ENCODE measurements at regions not wholly inside any gene's neighbourhood (a gene's known extent, or its start where the extent isn't known, plus 50 kb on each side); places are given as distances from the start of the nearest gene placed in this dataset.

DNA sequence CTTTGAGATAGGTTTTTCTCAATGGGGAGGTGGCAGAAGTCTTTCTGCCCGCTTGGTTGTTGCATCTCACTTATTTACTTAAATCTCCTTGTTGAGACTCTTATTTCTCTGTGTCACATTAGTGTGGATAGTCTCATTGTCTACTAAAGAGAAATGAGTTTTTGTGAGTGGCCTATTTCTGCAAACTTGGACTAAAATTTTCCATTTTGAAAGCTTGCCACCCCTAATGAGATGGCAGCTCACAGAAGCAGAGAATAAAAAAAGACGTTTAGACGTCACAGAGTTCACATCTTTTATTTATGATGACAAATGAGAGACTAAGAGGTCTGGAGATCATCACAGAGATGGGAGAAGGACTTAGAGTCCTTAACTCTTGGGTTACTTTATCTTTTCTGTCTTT, 262.7 kb upstream of the PHYHIPL start:
- TF ChIP-seq, protein P1, sequence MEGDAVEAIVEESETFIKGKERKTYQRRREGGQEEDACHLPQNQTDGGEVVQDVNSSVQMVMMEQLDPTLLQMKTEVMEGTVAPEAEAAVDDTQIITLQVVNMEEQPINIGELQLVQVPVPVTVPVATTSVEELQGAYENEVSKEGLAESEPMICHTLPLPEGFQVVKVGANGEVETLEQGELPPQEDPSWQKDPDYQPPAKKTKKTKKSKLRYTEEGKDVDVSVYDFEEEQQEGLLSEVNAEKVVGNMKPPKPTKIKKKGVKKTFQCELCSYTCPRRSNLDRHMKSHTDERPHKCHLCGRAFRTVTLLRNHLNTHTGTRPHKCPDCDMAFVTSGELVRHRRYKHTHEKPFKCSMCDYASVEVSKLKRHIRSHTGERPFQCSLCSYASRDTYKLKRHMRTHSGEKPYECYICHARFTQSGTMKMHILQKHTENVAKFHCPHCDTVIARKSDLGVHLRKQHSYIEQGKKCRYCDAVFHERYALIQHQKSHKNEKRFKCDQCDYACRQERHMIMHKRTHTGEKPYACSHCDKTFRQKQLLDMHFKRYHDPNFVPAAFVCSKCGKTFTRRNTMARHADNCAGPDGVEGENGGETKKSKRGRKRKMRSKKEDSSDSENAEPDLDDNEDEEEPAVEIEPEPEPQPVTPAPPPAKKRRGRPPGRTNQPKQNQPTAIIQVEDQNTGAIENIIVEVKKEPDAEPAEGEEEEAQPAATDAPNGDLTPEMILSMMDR (IDR thresholded peaks at IDR 0.05; ENCODE audit: low read depth, low read length): no peak

DNA sequence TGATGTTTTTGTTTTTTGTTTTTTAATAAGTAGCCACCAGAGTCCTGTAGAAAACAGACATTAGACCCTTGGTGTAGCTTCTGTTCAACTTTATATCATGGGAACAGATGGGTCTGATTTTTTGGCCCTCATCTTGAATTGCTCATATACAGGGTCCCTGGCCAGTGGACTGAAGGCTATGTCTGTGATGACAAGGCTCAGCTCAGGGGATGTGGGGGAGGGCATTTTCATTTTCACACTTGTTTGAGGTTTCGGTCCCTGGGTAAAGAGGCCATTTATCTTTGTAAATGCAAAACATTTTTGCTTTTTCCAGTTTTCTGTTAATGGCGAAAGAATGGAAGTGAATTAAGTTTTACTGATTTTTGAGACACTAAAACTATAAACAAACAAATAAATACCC, 257.6 kb upstream of the PHYHIPL start:
- TF ChIP-seq, protein P1 (IDR thresholded peaks at IDR 0.05; ENCODE audit: low read depth, low read length): no peak
- H3K4me3 ChIP-seq (ENCODE audit: low read depth, low read length): no peak overlapping the region

More for the DNA sequence above, 262.7 kb upstream of the PHYHIPL start:
- H3K4me3 ChIP-seq (ENCODE audit: low read depth, low read length): no peak overlapping the region

DNA sequence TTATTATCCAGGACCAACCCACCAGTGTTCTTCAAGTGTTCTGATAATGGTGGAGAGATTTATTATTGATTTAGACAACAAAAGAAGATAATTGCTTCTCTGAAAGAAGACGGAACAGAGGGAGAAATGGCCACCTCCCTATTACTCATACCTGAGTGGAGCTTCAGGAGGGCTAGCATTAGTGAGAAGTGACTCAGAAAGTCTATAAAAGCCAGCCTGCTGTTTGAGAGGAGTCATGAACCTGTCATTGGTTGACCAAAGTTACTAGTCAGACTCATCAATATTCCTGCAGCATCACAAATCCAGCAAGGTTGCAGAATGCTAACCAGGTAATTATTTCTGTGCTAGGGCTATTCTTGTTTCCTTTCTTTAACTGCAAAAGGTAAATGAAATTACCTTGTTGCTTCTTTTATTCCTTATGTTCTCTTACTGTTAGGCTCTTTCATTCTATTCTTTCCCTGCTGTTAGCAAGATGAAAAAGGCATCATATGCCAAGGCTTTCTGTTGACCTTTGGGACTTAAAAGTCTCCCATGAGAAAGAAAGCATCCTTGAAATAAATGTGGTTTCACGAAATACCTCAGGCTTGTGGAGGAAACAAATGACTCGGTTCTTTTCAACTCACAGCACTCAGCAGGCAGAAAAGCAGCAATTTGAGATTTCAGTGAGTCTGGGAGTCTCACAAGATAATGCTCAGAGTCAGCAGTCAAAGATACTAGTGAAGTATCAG, 256.4 kb upstream of the PHYHIPL start:
- TF ChIP-seq, protein P1 (IDR thresholded peaks at IDR 0.05; ENCODE audit: low read depth, low read length): no peak
- no peak overlapping the region for H3K4me3 ChIP-seq (ENCODE audit: low read depth, low read length)

DNA sequence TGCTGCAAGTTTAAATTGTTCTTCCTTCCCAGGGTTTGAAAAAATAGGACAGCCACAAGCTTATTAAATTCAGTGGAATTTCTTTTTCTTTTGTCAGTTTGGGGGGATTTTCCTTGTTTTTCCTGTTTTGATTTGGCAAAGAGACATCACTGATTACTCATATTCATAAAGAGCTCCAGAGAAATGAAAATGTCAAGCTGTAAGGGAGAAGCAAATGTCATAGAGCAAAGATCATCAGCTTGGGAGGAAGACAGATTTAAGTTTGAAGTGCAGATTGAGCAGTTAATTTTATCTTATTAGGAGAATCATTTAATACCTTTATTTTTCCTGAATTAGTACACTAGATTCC, 255.8 kb upstream of the PHYHIPL start:
- TF ChIP-seq, protein P1 (IDR thresholded peaks at IDR 0.05; ENCODE audit: low read depth, low read length): no peak
- H3K4me3 ChIP-seq (ENCODE audit: low read depth, low read length): no peak overlapping the region

DNA sequence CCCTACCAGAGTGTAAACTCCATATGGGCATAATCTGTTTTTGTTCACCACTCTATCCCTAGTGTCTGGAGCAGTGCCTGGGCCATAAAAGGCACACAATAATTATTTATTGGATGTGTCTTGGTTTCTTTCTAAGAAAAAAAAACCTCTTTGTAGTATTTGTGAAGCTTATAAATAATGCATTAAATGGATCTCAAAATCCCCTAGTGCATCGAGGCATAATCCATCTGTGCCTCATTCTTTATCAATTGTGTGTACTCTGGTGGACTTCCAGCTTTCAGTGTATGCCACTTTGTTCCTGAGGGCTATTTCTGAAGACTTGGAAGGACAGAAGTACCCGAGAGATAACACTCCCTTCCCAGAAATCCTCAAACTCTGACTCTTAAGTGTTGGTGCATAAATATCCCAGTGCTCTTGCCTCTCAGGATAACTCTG, 255.0 kb upstream of the PHYHIPL start:
- H3K4me3 ChIP-seq (ENCODE audit: low read depth, low read length): no peak overlapping the region
- TF ChIP-seq, protein P1 (IDR thresholded peaks at IDR 0.05; ENCODE audit: low read depth, low read length): no peak

DNA sequence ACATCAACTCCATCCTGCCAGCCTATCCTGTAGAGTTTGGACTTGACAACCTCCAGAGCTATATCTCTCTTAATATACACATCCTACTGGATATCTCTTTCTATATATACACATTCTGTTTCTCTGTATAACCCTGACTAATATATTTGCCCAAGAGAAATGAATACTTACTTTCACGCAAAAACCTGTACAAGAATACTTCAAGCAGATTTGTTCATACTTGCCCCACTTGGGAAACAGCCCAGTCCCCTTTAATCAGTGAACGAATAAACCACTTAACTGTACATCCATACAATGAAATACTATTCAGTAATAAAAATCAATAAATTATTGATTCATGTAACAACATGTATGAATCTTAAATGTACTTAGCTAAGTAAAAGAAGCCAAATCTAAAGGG, 251.1 kb upstream of the PHYHIPL start:
- TF ChIP-seq, protein P1 (IDR thresholded peaks at IDR 0.05; ENCODE audit: low read depth, low read length): no peak
- no peak overlapping the region for H3K4me3 ChIP-seq (ENCODE audit: low read depth, low read length)

DNA sequence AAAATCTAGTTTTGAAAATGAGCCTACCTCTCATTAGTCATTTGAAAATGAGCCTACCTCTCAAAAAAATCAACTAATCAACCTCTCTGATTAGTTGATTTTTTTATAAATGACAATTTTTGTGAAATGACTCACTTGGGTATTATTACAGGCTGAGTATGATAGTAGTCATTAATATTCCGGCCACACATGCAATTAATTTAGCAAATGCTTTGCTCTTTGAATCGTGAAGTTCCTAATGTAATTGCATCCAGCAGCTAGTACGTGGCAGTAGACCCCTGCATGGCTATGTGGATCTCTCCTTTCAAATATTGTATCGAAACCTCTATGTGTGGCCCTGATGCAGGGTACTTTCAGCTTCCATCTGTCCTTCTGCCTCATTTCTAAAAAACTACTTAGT, 245.9 kb upstream of the PHYHIPL start:
- TF ChIP-seq, protein P1 (IDR thresholded peaks at IDR 0.05; ENCODE audit: low read depth, low read length): no peak
- no peak overlapping the region for H3K4me3 ChIP-seq (ENCODE audit: low read depth, low read length)

Measured in WI38 (cell line).